Fibroblast of skin of abdomen (primary cell): ENCODE measurements at regions not wholly inside any gene's neighbourhood (a gene's known extent, or its start where the extent isn't known, plus 50 kb on each side); places are given as distances from the start of the nearest gene placed in this dataset.

Source experiments
- DNase-seq: peaks from one replicate; pipeline ENCODE4 v3.0.0-alpha.2; 2013

- no peak for DNase-seq
Observed at GRCh38 chr3:152778022-152778421, 56.9 kb upstream of the P2RY1 start.

- DNase-seq: peak; percentile 82
Observed at GRCh38 chr3:152779653-152780052, 55.3 kb upstream of the P2RY1 start.

- DNase-seq: peak; percentile 51
Observed at GRCh38 chr3:152780553-152780952, 54.4 kb upstream of the P2RY1 start.

- DNase-seq: no peak
Observed at GRCh38 chr3:152785051-152785450, 49.9 kb upstream of the P2RY1 start.
